Epithelial cell of prostate (primary cell): ENCODE measurements at regions not wholly inside any gene's neighbourhood (a gene's known extent, or its start where the extent isn't known, plus 50 kb on each side); places are given as distances from the start of the nearest gene placed in this dataset.
"Not testable (repeated sequence)": the region's sequence is repeated elsewhere in the genome, so short reads cannot be mapped to it uniquely, and the experiment has no call there.

Experiments used
- DNase-seq: peaks from one replicate; pipeline ENCODE4 v3.0.0-alpha.2; 2011; ENCODE audit warnings: low read depth, low spot score
- H3K27ac ChIP-seq: fragments of 450-650 bp; 2 replicates; pipeline ENCODE4 v1.5.1; 2017; ENCODE audit warnings: mild to moderate bottlenecking

DNA sequence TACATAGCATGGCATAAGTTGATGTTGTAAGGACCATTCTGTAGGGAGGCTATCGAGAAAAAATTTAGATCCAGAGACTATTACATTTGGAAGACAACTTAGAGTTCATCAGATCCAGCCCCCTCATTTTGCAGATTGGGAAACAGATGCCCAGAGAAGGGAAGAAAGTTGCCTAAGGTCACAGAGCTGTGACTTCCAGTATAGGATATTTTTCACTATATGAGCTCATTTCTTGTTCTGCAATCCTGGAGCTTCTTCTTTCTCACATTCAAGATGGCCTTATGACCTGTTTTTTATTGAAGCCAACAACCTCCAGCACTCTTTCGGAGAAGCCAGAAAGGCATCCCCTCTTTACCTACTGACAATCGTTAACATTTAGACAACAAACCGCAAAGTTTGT lies 421.8 kb upstream of the PLXNA2 start:
- no peak overlapping the region for H3K27ac ChIP-seq
- DNase-seq = no peak

DNA sequence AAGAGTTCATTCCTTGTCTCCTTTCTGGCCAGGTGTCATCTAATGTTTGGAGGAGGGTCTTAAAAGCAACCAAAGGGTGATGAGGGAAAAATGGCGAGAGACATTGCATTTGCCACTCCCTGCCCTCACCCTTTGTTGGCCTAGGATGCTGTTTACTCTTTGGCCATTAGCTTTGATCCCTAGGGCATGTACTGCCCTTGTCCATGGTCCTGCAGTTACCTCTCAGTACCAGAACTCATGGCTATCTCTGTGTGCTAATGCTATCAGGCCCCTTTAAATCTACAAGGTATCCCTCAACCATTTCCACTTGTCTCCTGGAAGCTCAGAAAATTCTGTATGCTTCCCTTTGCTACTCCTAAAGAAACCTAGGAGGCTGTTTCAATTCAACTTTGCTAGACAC lies 424.8 kb upstream of the PLXNA2 start:
- DNase-seq = no peak
- H3K27ac ChIP-seq = no peak overlapping the region

DNA sequence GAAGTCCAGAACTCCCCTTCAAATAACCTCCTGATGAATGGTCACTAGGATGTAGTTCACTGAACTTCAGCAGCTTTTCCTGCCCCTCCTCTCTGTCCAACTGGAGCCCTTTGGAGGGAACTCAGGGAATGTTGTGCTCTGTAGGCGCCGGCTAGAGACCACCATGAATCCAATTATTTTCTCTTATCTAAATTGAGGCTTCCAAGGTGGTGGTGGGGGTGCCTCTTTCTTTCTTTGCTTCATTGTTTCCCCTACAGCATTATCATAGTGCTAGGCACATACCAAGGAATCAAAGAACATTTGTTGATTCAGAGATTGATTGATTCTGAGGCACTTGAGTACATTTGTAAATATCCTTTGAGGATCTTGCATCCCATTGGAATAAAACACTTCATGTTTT lies 426.6 kb upstream of the PLXNA2 start:
- no peak for DNase-seq
- H3K27ac ChIP-seq = no peak overlapping the region

DNA sequence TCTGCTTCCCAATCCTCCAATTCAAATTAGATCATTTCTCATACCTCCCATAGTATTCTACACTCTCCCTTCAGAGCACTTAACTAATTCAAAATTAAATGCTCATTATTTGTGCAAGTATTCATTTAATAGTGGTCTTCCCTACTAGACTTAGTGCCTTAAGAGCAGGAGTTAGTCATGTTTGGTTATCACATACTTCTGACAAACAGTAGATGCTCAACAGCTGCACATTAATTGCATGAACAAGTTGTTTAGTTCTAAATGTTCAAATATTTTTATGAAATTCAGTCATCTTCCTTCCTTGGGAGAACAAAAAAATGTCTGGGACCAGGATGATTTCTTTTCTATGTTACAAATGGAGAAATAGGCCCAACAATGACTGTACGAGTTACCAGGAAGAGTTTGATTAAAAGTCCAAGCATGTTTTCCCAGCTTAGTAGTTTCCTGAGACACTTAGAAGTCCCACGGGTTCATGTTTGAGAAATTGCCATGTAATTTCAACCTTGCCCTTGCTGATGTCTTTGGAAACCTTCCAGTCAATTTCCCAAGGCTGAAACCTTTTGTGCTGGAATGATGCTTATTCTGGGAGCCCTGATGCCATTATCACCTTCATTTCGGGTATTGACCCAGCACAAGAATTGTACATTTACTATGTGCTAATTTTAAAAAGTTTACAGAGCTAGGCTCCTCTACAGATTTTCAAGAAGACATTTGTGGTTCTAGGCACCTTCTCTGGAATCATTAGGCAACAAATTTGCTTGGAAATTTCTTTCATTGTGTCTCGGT lies 437.9 kb upstream of the PLXNA2 start:
- DNase-seq = no peak
- no peak overlapping the region for H3K27ac ChIP-seq

DNA sequence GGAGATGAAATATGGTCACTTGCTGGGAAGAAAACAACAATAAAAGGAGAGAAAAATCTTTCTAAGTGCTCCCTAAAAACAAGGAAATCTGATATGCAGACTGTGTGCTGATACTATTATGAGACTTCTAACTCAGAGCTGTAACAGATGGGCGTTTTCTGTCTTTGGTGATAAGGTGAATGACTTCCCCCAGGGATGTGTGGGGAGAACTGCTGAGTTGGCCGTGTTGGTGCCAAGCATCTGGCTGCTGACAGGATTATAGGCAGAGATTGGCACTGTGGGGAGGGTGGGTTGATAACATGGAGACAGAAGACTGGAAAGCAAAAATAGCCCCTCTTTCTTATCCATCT lies 438.5 kb upstream of the PLXNA2 start:
- DNase-seq = no peak
- H3K27ac ChIP-seq = no peak overlapping the region

DNA sequence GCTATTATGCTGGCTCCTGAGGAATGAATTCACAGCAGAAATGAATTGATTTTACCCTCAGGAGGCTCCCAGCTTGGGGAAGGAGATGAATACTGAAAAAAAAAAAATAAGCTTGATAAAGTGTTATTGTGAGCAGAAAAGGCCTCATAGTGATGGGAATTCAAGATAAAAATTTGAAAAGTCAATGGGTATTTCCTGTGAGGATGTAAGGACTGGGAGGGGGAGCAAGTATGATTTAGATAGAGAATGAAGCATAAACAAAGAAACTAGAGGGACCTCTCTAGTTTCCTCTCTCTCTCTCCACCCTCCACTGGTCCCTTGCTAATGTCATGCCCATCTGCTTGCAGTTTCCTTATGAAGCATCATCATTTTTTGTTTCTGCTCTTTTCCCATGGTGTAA lies 439.0 kb upstream of the PLXNA2 start:
- no peak overlapping the region for H3K27ac ChIP-seq
- DNase-seq = no peak

DNA sequence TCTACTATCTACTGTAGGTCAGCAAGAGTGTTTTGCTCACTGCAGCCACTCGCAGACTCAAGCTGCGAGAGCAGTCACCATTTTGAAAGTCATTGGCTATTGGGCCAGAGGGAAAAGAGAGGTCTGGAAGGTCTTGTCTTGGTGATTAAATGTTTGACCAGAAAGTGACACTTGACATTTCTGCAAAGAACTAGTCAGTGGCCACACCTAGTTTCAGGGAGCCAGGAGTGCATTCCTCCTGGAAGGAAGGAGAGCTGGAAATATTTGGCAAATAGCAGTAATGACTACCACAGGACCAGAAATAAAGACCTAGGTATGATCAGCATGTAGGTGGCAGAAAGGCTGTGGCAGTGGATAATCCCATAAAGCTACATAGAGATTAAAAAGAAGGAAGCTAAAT lies 440.0 kb upstream of the PLXNA2 start:
- no peak for DNase-seq
- H3K27ac ChIP-seq = no peak overlapping the region

DNA sequence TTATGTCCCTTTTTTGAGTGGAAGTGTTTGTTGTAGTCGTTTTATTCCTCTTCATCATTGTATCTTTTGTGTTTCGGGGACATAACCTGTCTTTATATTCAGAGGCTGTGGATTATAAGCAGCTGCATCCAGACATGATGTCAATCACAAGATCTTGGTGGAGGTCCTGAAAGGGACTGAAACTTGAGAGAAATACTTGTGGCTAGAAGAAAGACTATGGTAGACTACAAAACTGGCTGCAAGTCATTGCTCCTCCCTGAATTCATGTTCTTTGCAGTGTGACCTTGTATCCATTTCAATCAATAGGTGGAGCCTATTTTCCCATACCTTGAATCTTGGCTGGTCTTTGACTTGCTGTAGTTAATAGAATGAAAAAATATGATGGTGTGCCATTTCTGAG lies 442.4 kb upstream of the PLXNA2 start:
- DNase-seq = no peak
- H3K27ac ChIP-seq = no peak overlapping the region

DNA sequence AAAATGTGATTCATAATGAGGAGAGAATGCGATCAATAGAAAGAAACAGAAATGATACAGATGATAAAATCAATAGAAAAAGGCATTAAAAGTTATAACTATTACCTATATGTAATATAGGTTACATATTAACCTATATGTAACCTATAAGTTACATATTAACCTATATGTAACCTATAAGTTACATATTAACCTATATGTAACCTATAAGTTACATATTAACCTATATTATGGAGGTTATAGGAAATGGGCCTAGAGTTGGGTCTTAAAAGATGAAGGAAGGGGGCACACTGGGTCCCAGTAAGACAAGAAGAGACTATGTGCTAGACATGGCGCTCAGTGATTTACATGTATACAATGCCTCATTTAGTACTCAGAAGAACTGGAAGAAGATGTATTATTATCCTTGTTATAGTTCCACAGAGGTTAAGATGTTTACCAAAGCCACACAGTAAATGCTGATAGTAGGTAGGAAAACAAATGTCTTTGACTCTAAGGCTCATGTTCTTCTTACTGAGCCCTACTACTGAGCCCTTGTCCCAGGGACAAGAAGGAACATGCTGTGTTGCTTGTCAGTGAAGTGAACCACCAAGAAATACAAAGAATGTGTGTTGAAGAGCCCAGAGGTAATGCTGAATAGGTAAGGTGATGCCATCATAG lies 444.6 kb upstream of the PLXNA2 start:
- no peak overlapping the region for H3K27ac ChIP-seq
- no peak for DNase-seq

DNA sequence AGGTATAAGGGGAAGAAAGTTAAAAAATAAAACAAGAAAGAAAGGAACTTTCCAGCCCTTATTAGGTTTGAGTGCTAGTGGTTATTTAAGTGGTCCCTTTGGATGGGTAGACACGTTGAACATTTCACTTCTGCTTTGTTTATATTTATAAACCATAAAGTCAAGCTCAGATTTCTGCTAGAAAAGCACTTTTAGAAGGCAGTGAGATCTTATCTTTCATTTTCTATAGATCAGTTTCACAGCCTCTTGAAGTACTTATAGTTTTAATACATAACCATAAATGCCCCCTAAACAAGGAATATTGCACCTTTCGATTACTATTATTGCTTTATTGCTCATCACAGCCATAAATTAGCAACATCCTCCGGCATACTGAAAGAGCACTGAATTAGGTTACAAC lies 446.8 kb upstream of the PLXNA2 start:
- DNase-seq = no peak
- H3K27ac ChIP-seq = no peak overlapping the region

DNA sequence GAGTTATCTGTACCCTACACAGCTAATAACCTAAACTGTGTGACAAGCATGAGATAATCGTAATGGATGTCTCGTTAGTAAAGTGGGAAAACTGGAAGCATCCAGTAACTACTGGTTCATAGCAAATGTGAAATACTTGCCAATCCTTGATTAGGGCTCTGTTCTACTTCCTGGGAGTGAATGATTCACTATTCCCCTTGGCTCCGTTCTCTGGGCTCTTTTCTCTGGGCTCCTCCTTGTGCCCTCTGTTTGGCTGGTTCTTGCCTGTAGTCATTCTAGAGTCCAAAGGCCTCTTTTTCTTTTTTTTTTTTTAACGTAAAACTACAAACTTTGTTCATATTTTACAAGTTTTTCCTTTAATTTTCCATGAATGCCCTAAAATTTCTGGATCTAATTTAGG lies 465.8 kb upstream of the PLXNA2 start:
- no peak overlapping the region for H3K27ac ChIP-seq
- DNase-seq = no peak

DNA sequence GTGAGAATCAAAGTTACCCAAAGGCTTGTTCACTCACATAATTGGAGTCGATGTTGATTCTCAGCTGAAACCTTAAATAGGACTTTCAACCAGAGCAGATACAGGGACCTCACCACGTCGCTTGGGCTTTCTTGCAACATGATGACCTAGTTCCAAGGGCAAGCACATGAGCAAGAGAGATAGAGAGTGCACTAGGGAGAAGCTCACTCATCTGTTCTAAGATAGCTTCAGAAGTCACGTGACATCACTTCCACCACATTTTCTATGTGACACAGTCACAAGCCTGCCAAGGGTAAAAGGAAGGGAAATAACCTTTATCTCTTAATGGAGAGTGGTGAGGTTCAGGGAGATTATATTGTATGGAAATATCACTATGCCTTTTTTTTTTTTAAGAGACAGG lies 470.1 kb upstream of the PLXNA2 start:
- H3K27ac ChIP-seq = no peak overlapping the region
- DNase-seq = no peak

DNA sequence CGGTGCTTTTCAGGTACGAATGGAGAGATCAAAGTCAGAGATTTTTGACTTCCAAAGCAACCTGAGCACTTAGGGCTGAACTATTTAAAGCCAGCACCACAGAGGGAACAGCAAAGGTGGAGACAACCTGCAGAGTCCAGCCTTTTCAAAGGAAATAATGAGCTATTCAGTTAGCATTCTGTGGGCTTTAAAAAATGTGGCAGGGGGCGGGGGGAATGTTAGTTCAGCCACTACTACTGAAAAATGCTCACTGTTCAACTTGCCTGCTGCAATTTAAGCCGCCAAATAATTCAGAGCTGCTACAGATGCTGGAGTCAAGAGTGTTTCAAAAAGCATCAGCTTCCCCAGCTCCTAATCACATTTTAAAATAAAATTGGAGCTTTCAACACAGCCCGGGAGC lies 473.3 kb upstream of the PLXNA2 start:
- H3K27ac ChIP-seq = no peak overlapping the region
- DNase-seq = no peak

DNA sequence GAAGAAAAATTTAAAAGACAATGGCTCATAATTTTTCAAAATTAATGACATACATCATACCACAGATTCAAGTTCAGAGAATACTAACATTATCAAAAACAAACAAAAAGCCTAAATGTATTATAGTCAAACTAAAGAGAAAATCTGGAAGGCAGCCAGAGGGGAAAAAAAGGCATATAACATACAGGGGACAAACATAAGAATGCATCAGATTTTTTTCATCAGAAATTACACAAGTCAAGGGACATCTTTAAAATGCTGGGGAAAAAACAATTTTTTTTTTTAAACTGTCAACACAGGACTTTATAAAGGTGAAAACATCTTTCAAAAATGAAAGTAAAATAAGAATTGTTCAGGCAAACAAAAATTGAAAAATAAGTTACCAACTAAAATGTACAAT lies 478.4 kb upstream of the PLXNA2 start:
- no peak overlapping the region for H3K27ac ChIP-seq
- DNase-seq = no peak

DNA sequence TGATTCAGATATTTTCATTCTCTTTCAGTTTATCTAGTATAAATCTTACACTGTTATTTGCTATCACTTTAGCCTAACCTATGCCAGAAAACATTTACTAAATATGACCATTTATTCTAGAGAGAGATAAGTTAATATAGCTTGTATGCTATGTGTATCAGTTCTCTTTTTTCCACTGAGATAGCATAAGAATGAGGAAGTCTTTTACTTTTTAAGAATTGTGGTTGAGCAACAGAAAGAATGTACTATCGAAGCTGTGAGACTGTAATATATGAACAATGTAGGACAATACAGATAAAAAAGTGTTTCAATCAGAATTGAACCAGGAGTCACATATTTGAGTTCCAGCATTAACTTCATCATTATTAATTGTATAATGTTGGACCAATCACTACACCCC lies 479.9 kb upstream of the PLXNA2 start:
- H3K27ac ChIP-seq = no peak overlapping the region
- DNase-seq = no peak

DNA sequence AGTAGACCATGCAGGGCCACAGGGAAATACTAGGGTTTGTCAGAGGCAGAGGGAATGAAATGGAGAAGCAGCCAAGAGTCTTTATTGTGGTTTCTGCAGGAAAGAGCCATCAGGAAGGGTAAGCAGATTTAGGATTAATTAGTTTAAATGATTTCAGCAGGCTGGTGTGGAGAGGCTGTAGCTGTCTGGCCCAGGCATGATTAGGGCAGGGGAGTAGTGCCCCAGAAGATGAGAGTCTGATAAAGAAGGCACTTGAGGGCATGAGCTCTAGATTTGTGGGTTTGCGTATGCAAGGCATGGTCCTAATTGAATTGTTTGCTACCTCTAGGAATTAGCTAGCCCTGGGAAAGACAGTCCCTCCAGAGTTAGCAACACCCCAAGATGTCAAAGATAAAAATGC lies 484.6 kb upstream of the PLXNA2 start:
- H3K27ac ChIP-seq = no peak overlapping the region
- no peak for DNase-seq

DNA sequence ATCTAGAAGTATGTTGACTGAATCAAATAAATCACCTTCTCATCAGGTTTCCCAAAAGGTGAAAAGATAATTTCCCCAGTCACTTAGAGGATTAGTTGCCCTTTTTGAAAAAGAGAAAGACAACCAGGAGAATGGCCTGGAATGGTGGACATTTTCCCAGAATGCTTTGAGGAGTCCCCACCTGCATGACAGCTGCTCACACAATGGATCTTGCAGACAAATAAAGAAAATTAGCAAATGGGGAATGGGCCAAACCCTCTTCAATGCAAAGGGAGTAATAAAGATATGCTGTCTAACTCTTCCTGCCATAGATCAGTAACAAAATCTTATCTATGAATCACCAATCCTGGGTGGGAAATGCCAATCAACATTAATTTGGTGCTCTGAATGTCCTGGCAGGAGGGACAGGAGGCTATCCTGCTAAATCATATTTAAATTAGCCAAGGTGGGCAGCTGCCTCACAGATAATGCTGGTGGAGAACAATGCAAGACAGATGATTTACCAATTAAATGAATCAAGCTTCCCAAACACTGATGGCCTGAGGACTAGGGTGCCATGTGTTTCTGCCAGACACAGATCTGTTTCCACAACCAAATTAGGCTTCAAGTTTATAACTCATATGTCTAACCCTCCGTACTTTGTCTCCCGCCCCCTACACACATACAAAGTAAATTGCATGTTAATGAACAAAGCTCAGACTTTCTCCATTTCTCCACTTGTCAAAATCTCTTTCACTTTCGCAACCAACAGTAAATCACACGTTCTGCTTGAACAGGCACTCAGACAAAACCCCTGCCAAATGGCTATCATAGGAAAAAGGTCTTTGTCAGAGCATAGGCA lies 488.0 kb upstream of the PLXNA2 start:
- no peak overlapping the region for H3K27ac ChIP-seq
- no peak for DNase-seq

DNA sequence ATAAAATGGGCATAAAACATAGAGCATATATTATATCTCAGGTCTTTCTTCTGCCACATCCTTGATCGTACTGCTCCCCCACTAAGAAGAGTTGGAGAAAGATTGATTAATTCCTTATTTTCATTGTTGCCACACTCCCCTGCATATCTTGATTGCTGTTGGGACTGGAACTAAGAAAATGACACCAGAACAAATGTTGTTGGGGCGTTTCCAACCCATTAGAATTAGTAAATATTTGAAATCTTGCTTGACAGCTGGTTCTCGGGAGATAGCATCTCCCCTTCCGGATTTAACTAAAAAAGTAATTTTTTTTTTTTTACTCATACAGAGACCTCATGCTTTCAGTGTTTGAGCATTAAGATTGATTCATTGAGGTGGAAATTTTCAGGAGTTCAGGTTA lies 493.0 kb upstream of the PLXNA2 start:
- H3K27ac ChIP-seq = no peak overlapping the region
- no peak for DNase-seq

DNA sequence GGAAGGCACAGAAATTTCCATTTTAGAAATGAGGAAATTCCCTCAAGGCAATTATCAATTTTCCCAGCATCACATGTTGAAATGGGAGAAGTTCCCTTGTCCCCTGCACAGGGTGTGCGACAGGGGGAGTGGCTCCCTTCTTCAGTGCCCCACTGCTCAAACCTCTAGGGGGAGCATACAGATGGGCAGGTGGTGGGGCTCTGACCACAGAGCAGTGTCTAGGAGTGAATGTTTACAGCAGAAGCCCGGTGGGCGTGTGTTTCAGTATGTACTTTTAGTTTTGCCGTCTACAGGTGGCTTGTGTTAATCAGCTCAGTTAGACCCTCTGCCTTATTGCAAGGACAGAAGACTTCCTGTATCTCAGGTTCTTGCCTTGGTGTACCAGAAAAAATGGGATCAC lies 493.7 kb upstream of the PLXNA2 start:
- DNase-seq = no peak
- no peak overlapping the region for H3K27ac ChIP-seq

DNA sequence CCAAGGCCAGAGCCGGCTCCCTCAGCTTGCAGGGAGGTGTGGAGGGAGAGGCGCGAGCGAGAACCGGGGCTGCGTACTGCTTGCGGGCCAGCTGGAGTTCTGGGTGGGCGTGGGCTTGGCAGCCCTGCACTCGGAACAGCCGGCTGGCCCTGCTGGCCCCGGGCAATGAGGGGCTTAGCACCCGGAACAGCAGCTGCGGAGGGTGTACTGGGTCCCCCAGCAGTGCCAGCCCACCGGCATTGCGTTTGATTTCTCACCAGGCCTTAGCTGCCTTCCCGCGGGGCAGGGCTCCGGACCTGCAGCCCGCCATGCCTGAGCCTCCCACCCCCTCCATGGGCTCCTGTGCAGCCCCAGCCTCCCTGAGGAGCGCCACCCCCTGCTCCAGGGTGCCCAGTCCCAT lies 495.5 kb upstream of the PLXNA2 start:
- H3K27ac ChIP-seq, DNase-seq: not testable (repeated sequence)

DNA sequence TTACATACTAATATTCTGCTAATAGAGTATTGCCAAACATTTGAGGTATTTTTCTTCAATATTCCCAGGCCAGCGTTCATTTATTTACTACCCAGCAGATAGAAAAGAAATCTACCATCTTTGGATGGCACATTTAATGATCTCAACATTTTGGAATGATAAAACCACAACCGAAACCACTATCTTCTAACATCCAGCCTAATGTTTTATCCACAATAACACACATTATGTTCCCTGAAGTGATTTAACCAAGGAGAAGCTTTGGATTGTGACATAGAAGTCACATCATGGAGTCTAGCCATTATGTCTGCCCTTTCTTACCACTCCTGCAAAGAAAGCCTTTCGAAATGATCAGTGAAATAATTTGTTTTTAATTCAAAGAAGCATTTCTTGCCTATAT lies 497.1 kb upstream of the PLXNA2 start:
- DNase-seq = no peak

More for the DNA sequence above, 497.1 kb upstream of the PLXNA2 start:
- no peak overlapping the region for H3K27ac ChIP-seq
